Mucosa of descending colon (tissue), 3 donors: ENCODE measurements at regions not wholly inside any gene's neighbourhood (a gene's known extent, or its start where the extent isn't known, plus 50 kb on each side); places are given as distances from the start of the nearest gene placed in this dataset.

ENCODE experiments used
- ATAC-seq: fragments of 200-7000 bp; cut with Tn5 transposase; one replicate; pipeline ENCODE4 v1.9.1; 2020; ENCODE audit warnings: mild to moderate bottlenecking, moderate library complexity
- DNase-seq, 3 donors: peaks; one replicate each; pipeline ENCODE4 v3.0.0-alpha.2; 2020
- H3K36me3 ChIP-seq: fragments of 200-600 bp; one replicate; pipeline ENCODE4 v1.8.0; 2021; ENCODE audit warnings: low read depth, mild to moderate bottlenecking
- H3K4me1 ChIP-seq: fragments of 200-600 bp; one replicate; pipeline ENCODE4 v1.8.0; 2021; ENCODE audit warnings: low read depth, mild to moderate bottlenecking
- H3K4me3 ChIP-seq: fragments of 200-600 bp; one replicate; pipeline ENCODE4 v1.8.0; 2021; ENCODE audit warnings: mild to moderate bottlenecking
- H3K9me3 ChIP-seq: fragments of 200-600 bp; one replicate; pipeline ENCODE4 v1.8.0; 2021; ENCODE audit warnings: mild to moderate bottlenecking
- CTCF ChIP-seq: fragments of 200-600 bp; IDR thresholded peaks from one replicate; pipeline ENCODE4 v1.8.0; 2022; ENCODE audit warnings: antibody characterized with exemption, mild to moderate bottlenecking
- intact Hi-C, 2 donors: fragments of 100-400 bp; cut with DNase I in 1 of 2; cut with micrococcal nuclease in 1 of 2; formaldehyde crosslinking; loops; one replicate each; pipeline versions ENCODE4 v1.11.0 to v1.11.1; 2022; cut with DNase I, micrococcal nuclease
- donor health status: DM: no; HTN: no; CAD: no; lungs with moderate emphysema.
- donor health status: DM: no; HTN: no; CAD: no.
- donor health status: DM: no; HTN: yes; CAD: no.

- no peak for ATAC-seq
- intact Hi-C loops, result no loop called here
Observed at GRCh38 chr2:173755798-173756197, 209.4 kb downstream of the SP3 start.

GRCh38 chr2:173759959-173760358 is 205.2 kb downstream of the SP3 start:
- no peak for TF ChIP-seq CTCF
- Histone ChIP-seq H3K9me3 (no peaks in the 10 kb centered on the region), H3K4me3 (no peak overlapping the region), H3K4me1 (no peaks in the 10 kb centered on the region), H3K36me3 (no peaks in the 10 kb centered on the region)
- intact Hi-C loops, result no loop called here
- ATAC-seq (no peak), DNase-seq (no peak)

More at GRCh38 chr2:173755798-173756197, 209.4 kb downstream of the SP3 start:
- H3K36me3 ChIP-seq, result no peaks in the 10 kb centered on the region
- DNase-seq, result no peak
- TF ChIP-seq CTCF, result no peak
- no peaks in the 10 kb centered on the region for H3K9me3 ChIP-seq
- H3K4me3 ChIP-seq, result no peak overlapping the region
- H3K4me1 ChIP-seq, result no peaks in the 10 kb centered on the region

- H3K4me3 ChIP-seq, result no peak overlapping the region
- no peaks in the 10 kb centered on the region for H3K36me3 ChIP-seq
- DNase-seq, result no peak
- intact Hi-C loops, result no loop called here
- H3K4me1 ChIP-seq, result no peaks in the 10 kb centered on the region
- no peaks in the 10 kb centered on the region for H3K9me3 ChIP-seq
- no peak for TF ChIP-seq CTCF
- ATAC-seq, result no peak
Observed at GRCh38 chr2:173760553-173760952, 204.6 kb downstream of the SP3 start.

GRCh38 chr2:173761603-173762119 is 203.5 kb downstream of the SP3 start:
- TF ChIP-seq CTCF, result no peak
- Histone ChIP-seq H3K4me3 (no peak overlapping the region), H3K4me1 (no peaks in the 10 kb centered on the region), H3K36me3 (no peaks in the 10 kb centered on the region), H3K9me3 (no peaks in the 10 kb centered on the region)
- intact Hi-C loops, result no loop called here
- DNase-seq (no peak), ATAC-seq (no peak)

- no peaks in the 10 kb centered on the region for H3K4me1 ChIP-seq
- H3K4me3 ChIP-seq, result no peak overlapping the region
- no peaks in the 10 kb centered on the region for H3K36me3 ChIP-seq
- ATAC-seq (no peak), DNase-seq (no peak)
- H3K9me3 ChIP-seq, result no peaks in the 10 kb centered on the region
- intact Hi-C loops, result no loop called here
- TF ChIP-seq CTCF, result no peak
Observed at GRCh38 chr2:173762221-173762620, 203.0 kb downstream of the SP3 start.

GRCh38 chr2:173762864-173763263 is 202.3 kb downstream of the SP3 start:
- Histone ChIP-seq H3K4me3 (no peak overlapping the region), H3K9me3 (no peaks in the 10 kb centered on the region), H3K36me3 (no peaks in the 10 kb centered on the region), H3K4me1 (no peaks in the 10 kb centered on the region)
- no peak for TF ChIP-seq CTCF
- intact Hi-C loops, result no loop called here
- DNase-seq (no peak), ATAC-seq (no peak)
